Heart right ventricle (tissue), 16 donors: ENCODE measurements at regions not wholly inside any gene's neighbourhood (a gene's known extent, or its start where the extent isn't known, plus 50 kb on each side); places are given as distances from the start of the nearest gene placed in this dataset.

Experiments
- ATAC-seq, 8 donors: fragments of 200-7000 bp; cut with Tn5 transposase; one replicate each; pipeline ENCODE4 v1.9.1; 2020; ENCODE audit warnings: mild to moderate bottlenecking in 8 of 8, moderate library complexity in 8 of 8, moderate number of reproducible peaks in 1 of 8
- DNase-seq, 2 donors: peaks; one replicate each; pipeline ENCODE4 v3.0.0-alpha.2; 2020
- H3K27ac ChIP-seq, 10 donors: fragments of 200-600 bp; sonication (generic) in 2 of 10; one replicate each; pipeline versions ENCODE4 v1.5.0 to v1.8.0; 2020 to 2022; ENCODE audit warnings: mild to moderate bottlenecking in 3 of 10
- H3K27me3 ChIP-seq, 7 donors: fragments of 200-600 bp; one replicate each; pipeline ENCODE4 v1.8.0; 2021 to 2022; ENCODE audit warnings: mild to moderate bottlenecking in 2 of 7
- H3K36me3 ChIP-seq, 9 donors: fragments of 200-600 bp; sonication (generic) in 1 of 9; one replicate each; pipeline versions ENCODE4 v1.5.0 to v1.8.0; 2020 to 2022; ENCODE audit warnings: mild to moderate bottlenecking in 2 of 9
- H3K4me1 ChIP-seq, 9 donors: fragments of 200-600 bp; sonication (generic) in 1 of 9; one replicate each; pipeline versions ENCODE4 v1.5.0 to v1.8.0; 2020 to 2022; ENCODE audit warnings: mild to moderate bottlenecking in 4 of 9
- H3K4me3 ChIP-seq, 10 donors: fragments of 200-600 bp; sonication (generic) in 2 of 10; one replicate each; pipeline versions ENCODE4 v1.5.0 to v1.8.0; 2020 to 2022; ENCODE audit warnings: mild to moderate bottlenecking in 7 of 10, moderate library complexity in 2 of 10
- H3K9me3 ChIP-seq, 11 donors: fragments of 200-600 bp in 10 of 11; sonication (generic) in 2 of 11; one replicate each; pipeline versions ENCODE4 v1.5.0 to v1.8.0; 2013 to 2022; ENCODE audit warnings: mild to moderate bottlenecking in 2 of 11, control low read depth in 1 of 11, moderate library complexity in 1 of 11
- WGBS, 2 donors: extraction: QIAGEN DNeasy Blood & Tissue Kit; methylation state at CpG; one replicate each; pipeline ENCODE4 v1.1.7; 2013; ENCODE audit warnings: inconsistent platforms in 1 of 2; 5-methylcytosine and 5-hydroxymethylcytosine counted together
- intact Hi-C, 10 donors: fragments of 100-400 bp; cut with DNase I; formaldehyde crosslinking; loops; one replicate each; pipeline versions ENCODE4 v1.11.1 to v1.14.2; 2022
- TF ChIP-seq, protein P1 (sequence below), 9 donors: fragments of 200-600 bp; sonication (generic) in 2 of 9; IDR thresholded peaks; one replicate each; pipeline versions ENCODE4 v1.5.0 to v1.8.0; 2021 to 2022; ENCODE audit warnings: antibody characterized with exemption in 9 of 9, mild to moderate bottlenecking in 5 of 9, moderate library complexity in 1 of 9
- donor health status: Arrhythmogenic right ventricular cardiomyopathy.
- donor health status: ischemic (EF 13 %, LVEDD 7.1; RV severe dilation, severe dysfunction).
- donor health status: healthy with polysubstance abuse.
- donor health status: DM: no; HTN: yes; CAD: no.
- donor health status: DM: no; HTN: no; CAD: no.
- donor health status: ischemic (EF 25% LVEDD 6.9; RV normal size, moderate dysfunction).
- donor health status: ischemic (EF 25% LVEDD 5.7; RV mildly dilated, moderate dysfunction).
- donor health status: healthy.
- donor health status: DM: yes; HTN: yes; CAD: no.
- donor health status: Ischemic cardiomyopathy.
- donor health status: ischemic (EF 35%, LVEDD 5.7; RV mildly dilated, moderate dysfunction).
- donor health status: nonischemic (EF 11% LVEDD 7.7; RV severe dilation, severe dysfunction).
- donor health status: DM: yes; HTN: yes; CAD: no.
- donor health status: PGD.
- donor health status: ischemic (EF 29% LVEDD 5.4; RV normal size, mild dysfunction).
- donor health status: nonischemic (EF 23%, LVEDD 6.1; RV moderate dilation, normal function).

DNA sequence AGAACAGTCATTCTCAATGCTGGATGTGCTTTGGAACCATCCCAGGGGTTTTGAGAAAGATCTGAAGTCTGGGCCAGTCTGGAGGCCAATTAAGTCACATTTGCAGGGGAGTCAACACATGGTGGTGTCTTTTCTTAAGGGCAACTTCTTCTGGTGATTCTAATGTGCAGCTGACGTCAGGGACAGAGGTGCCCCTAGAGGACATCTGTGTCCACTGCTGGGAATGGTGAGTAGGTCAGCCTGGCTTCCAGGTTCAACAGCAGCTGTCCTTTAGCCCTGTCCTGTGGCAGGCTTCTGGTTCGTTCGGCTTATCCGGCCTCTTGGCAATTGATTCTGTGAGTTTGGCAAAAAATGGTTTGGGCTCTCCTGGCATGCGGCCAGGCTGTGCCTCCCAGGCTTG, 269.7 kb upstream of the HABP2 start:
- 89% methylated on average over 5 of the region's 5 CpGs for WGBS, 2 donors
- H3K4me3 ChIP-seq, result no peak overlapping the region
- H3K9me3 ChIP-seq, result no peaks in the 10 kb centered on the region
- DNase-seq, result no peak
- no peaks in the 10 kb centered on the region for H3K27me3 ChIP-seq
- ATAC-seq, result no peak
- H3K27ac ChIP-seq, result no peak overlapping the region
- intact Hi-C loops, result loop anchor here in 1 of 10 donors (5.0 kb wide), 1 partner anchor 94 kb away; no protein-coding TSS in a partner anchor
- H3K4me1 ChIP-seq, result peaks cover 0 to 6% (median 0%) of the 10 kb centered on the region in 9 donors
- no peaks in the 10 kb centered on the region for H3K36me3 ChIP-seq
- TF ChIP-seq, protein P1, sequence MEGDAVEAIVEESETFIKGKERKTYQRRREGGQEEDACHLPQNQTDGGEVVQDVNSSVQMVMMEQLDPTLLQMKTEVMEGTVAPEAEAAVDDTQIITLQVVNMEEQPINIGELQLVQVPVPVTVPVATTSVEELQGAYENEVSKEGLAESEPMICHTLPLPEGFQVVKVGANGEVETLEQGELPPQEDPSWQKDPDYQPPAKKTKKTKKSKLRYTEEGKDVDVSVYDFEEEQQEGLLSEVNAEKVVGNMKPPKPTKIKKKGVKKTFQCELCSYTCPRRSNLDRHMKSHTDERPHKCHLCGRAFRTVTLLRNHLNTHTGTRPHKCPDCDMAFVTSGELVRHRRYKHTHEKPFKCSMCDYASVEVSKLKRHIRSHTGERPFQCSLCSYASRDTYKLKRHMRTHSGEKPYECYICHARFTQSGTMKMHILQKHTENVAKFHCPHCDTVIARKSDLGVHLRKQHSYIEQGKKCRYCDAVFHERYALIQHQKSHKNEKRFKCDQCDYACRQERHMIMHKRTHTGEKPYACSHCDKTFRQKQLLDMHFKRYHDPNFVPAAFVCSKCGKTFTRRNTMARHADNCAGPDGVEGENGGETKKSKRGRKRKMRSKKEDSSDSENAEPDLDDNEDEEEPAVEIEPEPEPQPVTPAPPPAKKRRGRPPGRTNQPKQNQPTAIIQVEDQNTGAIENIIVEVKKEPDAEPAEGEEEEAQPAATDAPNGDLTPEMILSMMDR (IDR thresholded peaks at IDR 0.05), result peak in 1 of 9 donors; percentile 6

DNA sequence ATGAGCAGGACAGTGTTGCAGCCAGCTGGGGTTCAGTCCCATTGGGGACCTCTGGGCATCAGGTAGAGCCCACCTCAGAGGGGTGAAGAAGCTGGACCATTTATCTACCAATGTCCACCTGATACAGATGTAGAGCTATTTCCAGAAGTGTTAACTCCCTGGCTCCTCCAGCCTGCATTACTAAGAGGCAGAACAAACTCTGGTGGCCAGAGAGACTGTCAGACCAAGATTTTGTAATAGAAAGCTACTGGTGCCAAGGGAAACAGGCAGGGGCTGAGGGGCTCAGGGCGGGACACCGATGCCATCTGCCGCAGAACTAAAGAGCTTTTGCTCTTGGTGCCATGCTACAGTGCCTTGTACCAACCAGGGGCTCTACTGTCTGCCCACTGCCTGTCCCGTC, 268.2 kb upstream of the HABP2 start:
- ATAC-seq (no peak), DNase-seq (no peak)
- Histone ChIP-seq H3K4me3 (no peak overlapping the region), H3K27ac (no peak overlapping the region), H3K36me3 (no peaks in the 10 kb centered on the region), H3K27me3 (no peaks in the 10 kb centered on the region), H3K4me1 (peaks cover 0 to 2% (median 0%) of the 10 kb centered on the region in 9 donors), H3K9me3 (no peaks in the 10 kb centered on the region)
- TF ChIP-seq, protein P1 (IDR thresholded peaks at IDR 0.05), result no peak
- WGBS, 2 donors, result 94% methylated on average over 4 of the region's 4 CpGs
- intact Hi-C loops, result loop anchor here in 1 of 10 donors (5.0 kb wide), 1 partner anchor 93 kb away; no protein-coding TSS in a partner anchor

DNA sequence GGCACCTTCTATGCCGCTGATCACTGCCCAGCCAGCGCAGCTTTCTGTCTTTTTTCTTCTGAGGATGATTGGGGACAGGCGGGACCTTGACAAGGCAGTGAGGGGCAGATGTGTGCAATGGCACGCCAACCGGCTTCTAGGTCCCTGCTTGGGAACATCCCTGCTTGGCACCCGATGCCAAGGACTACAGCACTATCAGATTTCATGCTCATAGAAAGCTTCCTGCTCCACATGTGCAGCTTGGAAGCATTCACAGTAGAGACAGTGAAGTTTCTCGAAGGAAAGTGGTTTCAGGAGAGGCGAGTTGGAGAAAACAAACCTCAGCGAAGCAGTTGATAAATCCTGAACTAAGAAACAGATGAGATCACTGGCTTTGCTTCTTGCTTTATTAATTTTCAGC, 267.5 kb upstream of the HABP2 start:
- H3K4me1 ChIP-seq, result peaks cover 0 to 2% (median 0%) of the 10 kb centered on the region in 9 donors
- H3K9me3 ChIP-seq, result no peaks in the 10 kb centered on the region
- H3K4me3 ChIP-seq, result no peak overlapping the region
- H3K36me3 ChIP-seq, result no peaks in the 10 kb centered on the region
- DNase-seq (no peak), ATAC-seq (no peak)
- no peaks in the 10 kb centered on the region for H3K27me3 ChIP-seq
- TF ChIP-seq, protein P1 (IDR thresholded peaks at IDR 0.05), result no peak
- 78 to 80% methylated on average over 9 of the region's 9 CpGs for WGBS, 2 donors
- H3K27ac ChIP-seq, result peak overlapping the region in 1 of 10 donors; percentile 14
- intact Hi-C loops, result no loop called here

DNA sequence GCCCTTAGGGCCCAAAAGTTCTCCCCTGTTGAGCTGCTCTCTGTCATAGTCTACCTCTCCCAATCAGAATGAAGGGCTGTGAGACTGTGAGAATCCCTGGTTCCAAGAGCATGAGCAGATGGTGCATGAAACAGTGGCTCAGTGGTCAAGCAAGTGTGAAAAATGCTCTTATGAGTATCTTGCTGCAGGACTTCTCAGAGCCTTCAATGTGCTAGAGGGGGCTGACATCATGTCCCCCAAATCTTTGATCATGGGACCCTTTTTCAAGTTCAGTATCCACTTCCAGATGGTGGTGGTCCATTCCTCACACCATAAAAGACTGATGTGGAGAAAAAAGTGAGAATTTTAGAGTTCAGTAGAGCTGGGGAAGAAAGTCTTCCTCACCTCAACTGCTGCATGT, 265.3 kb upstream of the HABP2 start:
- H3K4me3 ChIP-seq, result no peak overlapping the region
- intact Hi-C loops, result no loop called here
- no peaks in the 10 kb centered on the region for H3K9me3 ChIP-seq
- DNase-seq (no peak), ATAC-seq (no peak)
- H3K27ac ChIP-seq, result no peak overlapping the region
- H3K27me3 ChIP-seq, result no peaks in the 10 kb centered on the region
- TF ChIP-seq, protein P1 (IDR thresholded peaks at IDR 0.05), result no peak
- peaks cover 0 to 7% (median 0%) of the 10 kb centered on the region in 9 donors for H3K4me1 ChIP-seq
- H3K36me3 ChIP-seq, result no peaks in the 10 kb centered on the region
